ENCODE measurements at regions not wholly inside any gene's neighbourhood (a gene's known extent, or its start where the extent isn't known, plus 50 kb on each side); places are given as distances from the start of the nearest gene placed in this dataset.
A peak's percentile ranks its signal among the peaks of the same experiment; 100 is the strongest.

DNA sequence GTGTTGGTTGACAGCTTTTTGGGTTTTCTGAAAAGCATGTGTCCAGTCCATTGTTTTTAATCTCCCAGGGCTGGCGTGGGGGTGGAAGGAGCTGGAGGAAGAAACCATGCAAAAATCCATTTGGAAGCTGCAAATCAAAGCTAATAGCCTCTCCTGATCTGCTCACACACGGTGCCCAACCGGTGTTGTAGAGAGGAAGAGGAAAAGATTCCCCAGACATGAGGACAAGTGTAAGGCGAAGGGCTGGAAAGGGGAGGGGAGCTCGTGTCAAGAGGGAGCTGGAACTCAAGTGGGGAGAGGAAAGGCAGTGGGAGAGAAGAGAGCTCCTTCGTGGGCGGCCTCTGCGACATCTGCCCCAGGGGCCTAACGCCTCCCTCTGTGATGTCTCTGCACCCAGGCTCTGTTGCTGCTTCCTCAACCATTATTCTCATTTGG is 112.3 kb upstream of the IRF2BP2 start:
- TF ChIP-seq CTCF (IDR thresholded peaks at IDR 0.05; ENCODE audit: low read depth, low read length, missing control alignments), result no peak
- no peak overlapping the region for H3K4me3 ChIP-seq (ENCODE audit: low read depth, low read length)
- in situ Hi-C loops (cut with HindIII; ENCODE audit: low sequenced_read_pairs), result loop anchor here (5.0 kb wide), 1 partner anchor 105 kb away; no protein-coding TSS in a partner anchor
- no peak for DNase-seq (ENCODE audit: low read depth)

GRCh38 chr1:234721476-234722269 is 111.7 kb upstream of the IRF2BP2 start:
- no peak overlapping the region for H3K4me3 ChIP-seq (ENCODE audit: low read depth, low read length)
- DNase-seq (ENCODE audit: low read depth), result peak; percentile 93
- in situ Hi-C loops (cut with HindIII; ENCODE audit: low sequenced_read_pairs), result loop anchor here (5.0 kb wide), 1 partner anchor 104 kb away; no protein-coding TSS in a partner anchor
- TF ChIP-seq CTCF (IDR thresholded peaks at IDR 0.05; ENCODE audit: low read depth, low read length, missing control alignments), result no peak

- DNase-seq (ENCODE audit: low read depth), result no peak
- in situ Hi-C loops (cut with HindIII; ENCODE audit: low sequenced_read_pairs), result loop anchor here (5.0 kb wide), 1 partner anchor 104 kb away; no protein-coding TSS in a partner anchor
- no peak overlapping the region for H3K4me3 ChIP-seq (ENCODE audit: low read depth, low read length)
- TF ChIP-seq CTCF (IDR thresholded peaks at IDR 0.05; ENCODE audit: low read depth, low read length, missing control alignments), result no peak
Observed at GRCh38 chr1:234720709-234721441, 110.9 kb upstream of the IRF2BP2 start.

DNA sequence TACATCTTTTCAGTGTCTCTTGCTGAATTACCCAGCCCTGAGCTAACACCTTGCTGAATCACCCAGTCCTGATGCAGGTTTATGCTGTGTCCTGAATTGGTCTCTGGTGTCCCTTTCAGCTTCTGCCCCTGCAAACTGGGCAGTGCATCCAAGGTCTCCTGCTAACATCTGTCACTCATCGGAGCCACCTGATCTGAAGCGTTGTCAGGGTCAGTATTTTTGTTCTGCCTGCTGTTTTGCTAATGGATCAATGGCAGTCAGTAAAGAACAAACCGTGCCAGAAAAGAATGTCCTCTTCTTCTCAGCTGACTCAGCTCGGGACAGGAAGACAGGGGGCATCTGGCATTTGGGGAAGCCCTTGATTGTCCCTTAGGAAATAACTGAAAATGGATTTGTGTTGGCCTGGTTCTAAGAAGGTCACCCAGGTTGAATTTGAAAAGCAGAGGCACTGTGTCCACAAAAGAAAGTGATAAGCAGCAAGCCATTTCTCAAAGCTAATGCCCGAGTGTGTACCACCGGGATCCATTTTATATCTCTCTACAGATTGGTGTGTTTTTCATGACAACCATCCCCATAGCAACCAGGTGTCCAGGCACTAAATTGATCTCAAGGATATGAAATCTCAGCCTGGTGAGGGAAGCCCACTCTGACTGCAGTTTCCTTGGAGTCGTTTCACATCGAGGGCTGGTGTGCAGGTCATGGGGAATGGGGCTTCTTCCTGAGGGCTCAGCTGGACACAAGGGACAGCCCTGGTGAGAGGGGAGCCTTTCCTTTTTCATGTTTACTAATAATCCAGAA is 109.7 kb upstream of the IRF2BP2 start:
- in situ Hi-C loops (cut with HindIII; ENCODE audit: low sequenced_read_pairs), result loop anchor here (5.0 kb wide), 1 partner anchor 102 kb away; no protein-coding TSS in a partner anchor
- TF ChIP-seq CTCF (IDR thresholded peaks at IDR 0.05; ENCODE audit: low read depth, low read length, missing control alignments), result no peak
- no peak overlapping the region for H3K4me3 ChIP-seq (ENCODE audit: low read depth, low read length)
- no peak for DNase-seq (ENCODE audit: low read depth)

- no peak overlapping the region for H3K4me3 ChIP-seq (ENCODE audit: low read depth, low read length)
- DNase-seq (ENCODE audit: low read depth), result no peak
- no peak for TF ChIP-seq CTCF (IDR thresholded peaks at IDR 0.05; ENCODE audit: low read depth, low read length, missing control alignments)
- in situ Hi-C loops (cut with HindIII; ENCODE audit: low sequenced_read_pairs), result no loop called here
Observed at GRCh38 chr1:234718496-234719453, 108.8 kb upstream of the IRF2BP2 start.

All from astrocyte of the cerebellum (primary cell).